ENCODE measurements at regions not wholly inside any gene's neighbourhood (a gene's known extent, or its start where the extent isn't known, plus 50 kb on each side); places are given as distances from the start of the nearest gene placed in this dataset.

DNA sequence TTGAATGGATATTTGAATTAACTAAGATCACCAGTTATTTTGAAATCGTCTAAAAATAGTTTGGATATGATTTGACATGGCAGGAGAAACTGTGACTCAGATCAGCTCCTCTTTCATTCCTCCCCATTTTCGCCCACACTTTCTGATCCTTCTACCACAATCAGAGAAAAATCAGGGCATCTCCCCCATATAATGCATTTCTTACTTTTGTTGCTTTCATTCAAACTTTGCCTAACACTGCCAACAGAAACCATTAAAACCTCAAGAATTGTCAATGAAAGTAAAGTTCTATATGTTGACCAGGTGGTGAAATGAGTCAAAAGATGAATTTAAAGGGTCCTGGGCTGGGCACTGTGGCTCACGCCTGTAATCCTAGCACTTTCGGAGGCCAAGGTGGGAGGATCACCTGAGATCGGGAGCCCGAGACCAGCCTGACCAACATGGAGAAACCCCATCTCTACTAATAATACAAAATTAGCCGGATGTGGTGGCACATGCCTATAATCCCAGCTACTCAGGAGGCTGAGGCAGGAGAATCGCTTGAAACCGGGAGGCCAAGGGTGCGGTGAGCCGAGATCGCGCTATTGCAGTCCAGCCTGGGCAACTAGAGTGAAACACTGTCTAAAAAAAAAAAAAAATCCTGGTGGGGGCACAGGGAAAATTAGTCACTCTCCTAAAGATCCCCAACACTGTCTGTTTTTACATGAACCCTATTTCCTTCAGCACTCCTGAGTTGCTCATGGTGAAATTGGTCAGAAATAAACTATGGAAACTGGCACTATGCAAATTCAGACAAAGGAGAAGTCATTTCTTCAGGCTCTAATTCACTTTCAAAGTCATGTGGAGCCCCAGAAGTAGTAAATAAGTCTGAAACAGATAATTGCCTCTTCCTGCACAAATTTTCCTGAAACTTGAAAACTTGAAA lies 122.8 kb upstream of the NOCT start:
- TF ChIP-seq POLR2A (IDR thresholded peaks at IDR 0.05) (no peak), EP300 (IDR thresholded peaks at IDR 0.05) (no peak)
- TF ChIP-seq, protein P1, sequence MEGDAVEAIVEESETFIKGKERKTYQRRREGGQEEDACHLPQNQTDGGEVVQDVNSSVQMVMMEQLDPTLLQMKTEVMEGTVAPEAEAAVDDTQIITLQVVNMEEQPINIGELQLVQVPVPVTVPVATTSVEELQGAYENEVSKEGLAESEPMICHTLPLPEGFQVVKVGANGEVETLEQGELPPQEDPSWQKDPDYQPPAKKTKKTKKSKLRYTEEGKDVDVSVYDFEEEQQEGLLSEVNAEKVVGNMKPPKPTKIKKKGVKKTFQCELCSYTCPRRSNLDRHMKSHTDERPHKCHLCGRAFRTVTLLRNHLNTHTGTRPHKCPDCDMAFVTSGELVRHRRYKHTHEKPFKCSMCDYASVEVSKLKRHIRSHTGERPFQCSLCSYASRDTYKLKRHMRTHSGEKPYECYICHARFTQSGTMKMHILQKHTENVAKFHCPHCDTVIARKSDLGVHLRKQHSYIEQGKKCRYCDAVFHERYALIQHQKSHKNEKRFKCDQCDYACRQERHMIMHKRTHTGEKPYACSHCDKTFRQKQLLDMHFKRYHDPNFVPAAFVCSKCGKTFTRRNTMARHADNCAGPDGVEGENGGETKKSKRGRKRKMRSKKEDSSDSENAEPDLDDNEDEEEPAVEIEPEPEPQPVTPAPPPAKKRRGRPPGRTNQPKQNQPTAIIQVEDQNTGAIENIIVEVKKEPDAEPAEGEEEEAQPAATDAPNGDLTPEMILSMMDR (IDR thresholded peaks at IDR 0.05): no peak
